Pons (tissue), 1 donor: ENCODE measurements at regions not wholly inside any gene's neighbourhood (a gene's known extent, or its start where the extent isn't known, plus 50 kb on each side); places are given as distances from the start of the nearest gene placed in this dataset.

Experiments
- DNase-seq: peaks from one replicate; pipeline ENCODE4 v3.0.0-alpha.2; 2016; ENCODE audit warnings: low spot score

GRCh38 chr20:1712634-1713624 lies 55.4 kb upstream of the SIRPG start:
- DNase-seq: no peak

- no peak for DNase-seq
Measured at GRCh38 chr20:1711826-1712601, 54.4 kb upstream of the SIRPG start.

GRCh38 chr20:1711266-1711665 lies 53.7 kb upstream of the SIRPG start:
- DNase-seq: no peak

GRCh38 chr20:1710484-1710883 lies 52.9 kb upstream of the SIRPG start:
- DNase-seq: no peak

GRCh38 chr20:1707588-1708449 lies 50.2 kb upstream of the SIRPG start:
- DNase-seq: no peak
